Fibroblast of the aortic adventitia (primary cell): ENCODE measurements at regions not wholly inside any gene's neighbourhood (a gene's known extent, or its start where the extent isn't known, plus 50 kb on each side); places are given as distances from the start of the nearest gene placed in this dataset.
"Not testable (repeated sequence)": the region's sequence is repeated elsewhere in the genome, so short reads cannot be mapped to it uniquely, and the experiment has no call there.

Experiments
- DNase-seq: peaks from one replicate; pipeline ENCODE4 v3.0.0-alpha.2; 2010; ENCODE audit warnings: low read depth
- H3K4me3 ChIP-seq: 2 replicates; pipeline ENCODE4 v1.5.1; 2011; ENCODE audit warnings: low read depth, mild to moderate bottlenecking, control low read depth, low read length, moderate library complexity
- TF ChIP-seq, protein P1 (sequence below): IDR thresholded peaks from 2 replicates; pipeline ENCODE4 v1.5.1; 2011; ENCODE audit warnings: mild to moderate bottlenecking, low read length, control low read depth, inconsistent platforms; ENCODE audit not compliant: insufficient read depth

DNA sequence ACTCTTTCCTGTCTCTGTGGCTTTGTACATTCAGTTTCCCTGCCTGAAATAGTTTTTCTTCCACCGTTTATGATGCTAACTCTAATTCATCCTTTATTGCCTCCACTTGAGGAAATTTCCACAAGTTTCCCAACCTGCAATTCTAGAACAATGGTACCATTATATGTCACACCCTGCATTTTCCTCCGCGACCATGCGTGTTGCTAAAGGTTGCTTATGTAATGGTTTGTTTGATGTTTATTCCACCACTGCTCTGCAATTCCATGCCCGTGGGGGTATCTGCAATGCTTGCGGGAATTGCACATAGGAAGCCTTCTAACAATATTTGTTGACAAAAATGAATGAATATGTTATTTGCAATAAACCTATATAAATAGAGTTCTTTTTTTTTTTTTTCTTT lies 69.5 kb upstream of the ST8SIA6 start:
- H3K4me3 ChIP-seq: no peak overlapping the region
- TF ChIP-seq, protein P1, sequence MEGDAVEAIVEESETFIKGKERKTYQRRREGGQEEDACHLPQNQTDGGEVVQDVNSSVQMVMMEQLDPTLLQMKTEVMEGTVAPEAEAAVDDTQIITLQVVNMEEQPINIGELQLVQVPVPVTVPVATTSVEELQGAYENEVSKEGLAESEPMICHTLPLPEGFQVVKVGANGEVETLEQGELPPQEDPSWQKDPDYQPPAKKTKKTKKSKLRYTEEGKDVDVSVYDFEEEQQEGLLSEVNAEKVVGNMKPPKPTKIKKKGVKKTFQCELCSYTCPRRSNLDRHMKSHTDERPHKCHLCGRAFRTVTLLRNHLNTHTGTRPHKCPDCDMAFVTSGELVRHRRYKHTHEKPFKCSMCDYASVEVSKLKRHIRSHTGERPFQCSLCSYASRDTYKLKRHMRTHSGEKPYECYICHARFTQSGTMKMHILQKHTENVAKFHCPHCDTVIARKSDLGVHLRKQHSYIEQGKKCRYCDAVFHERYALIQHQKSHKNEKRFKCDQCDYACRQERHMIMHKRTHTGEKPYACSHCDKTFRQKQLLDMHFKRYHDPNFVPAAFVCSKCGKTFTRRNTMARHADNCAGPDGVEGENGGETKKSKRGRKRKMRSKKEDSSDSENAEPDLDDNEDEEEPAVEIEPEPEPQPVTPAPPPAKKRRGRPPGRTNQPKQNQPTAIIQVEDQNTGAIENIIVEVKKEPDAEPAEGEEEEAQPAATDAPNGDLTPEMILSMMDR: no peak
- DNase-seq: no peak

DNA sequence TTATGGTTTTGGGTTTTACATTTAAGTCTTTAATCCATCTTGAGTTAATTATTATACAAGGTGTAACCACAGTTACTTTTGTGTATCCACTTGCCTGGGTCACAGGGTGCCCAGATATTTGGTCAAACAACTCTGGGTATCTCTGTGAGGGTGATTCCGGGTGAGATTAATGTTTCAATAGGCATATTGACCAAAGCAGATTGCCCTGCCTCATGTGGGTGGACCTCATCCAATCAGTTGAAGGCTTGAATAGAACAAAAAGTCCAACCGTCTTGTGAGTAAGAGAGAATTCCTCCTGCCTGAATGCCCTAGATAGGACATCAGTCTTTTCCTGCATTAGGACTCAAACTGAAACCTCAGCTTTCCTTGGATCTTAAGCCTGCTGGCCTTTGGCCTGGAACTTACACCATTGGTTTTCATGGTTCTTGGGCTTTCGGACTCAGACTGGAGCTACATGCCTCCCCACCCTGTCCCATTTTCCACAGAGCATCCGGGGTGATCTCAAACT lies 68.9 kb upstream of the ST8SIA6 start:
- no peak overlapping the region for H3K4me3 ChIP-seq
- TF ChIP-seq, protein P1: no peak
- DNase-seq: no peak

DNA sequence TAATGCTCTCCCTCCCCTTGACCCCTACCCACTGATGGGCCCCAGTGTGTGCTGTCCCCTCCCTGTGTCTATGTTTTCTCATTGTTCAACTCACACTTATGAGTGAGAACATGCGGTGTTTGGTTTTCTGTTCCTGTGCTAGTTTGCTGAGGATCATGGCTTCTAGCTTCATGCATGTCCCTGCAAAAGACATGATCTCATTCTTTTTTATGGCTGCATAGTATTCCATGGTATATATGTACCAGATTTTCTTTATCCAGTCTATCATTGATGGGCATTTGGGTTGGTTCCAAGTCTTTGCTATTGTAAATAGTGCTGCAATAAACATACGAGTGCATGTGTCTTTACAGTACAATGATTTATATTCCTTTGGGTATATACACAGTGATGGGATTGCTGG lies 67.9 kb upstream of the ST8SIA6 start:
- DNase-seq, H3K4me3 ChIP-seq: not testable (repeated sequence)

DNA sequence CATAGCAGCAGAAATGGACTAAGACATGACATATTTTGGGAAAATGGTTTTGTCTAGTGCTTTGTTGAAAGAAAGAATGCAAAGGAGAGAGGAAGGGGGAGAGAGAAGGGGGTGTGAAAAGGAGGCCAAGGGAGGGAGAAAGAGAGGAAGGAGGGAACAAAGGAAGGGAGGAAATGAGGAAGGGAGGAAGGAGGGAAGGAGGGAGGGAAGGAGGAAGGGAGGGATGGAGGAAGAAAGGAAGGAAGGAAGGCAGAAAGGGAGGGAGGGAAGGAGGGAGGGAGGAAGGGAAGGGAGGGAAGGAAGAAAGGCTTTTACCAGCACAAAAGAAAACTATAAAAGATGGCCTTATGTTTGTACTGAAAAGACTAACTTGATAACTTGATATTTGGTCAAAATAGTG lies 65.1 kb upstream of the ST8SIA6 start:
- TF ChIP-seq, protein P1: no peak
- H3K4me3 ChIP-seq: no peak overlapping the region
- no peak for DNase-seq

DNA sequence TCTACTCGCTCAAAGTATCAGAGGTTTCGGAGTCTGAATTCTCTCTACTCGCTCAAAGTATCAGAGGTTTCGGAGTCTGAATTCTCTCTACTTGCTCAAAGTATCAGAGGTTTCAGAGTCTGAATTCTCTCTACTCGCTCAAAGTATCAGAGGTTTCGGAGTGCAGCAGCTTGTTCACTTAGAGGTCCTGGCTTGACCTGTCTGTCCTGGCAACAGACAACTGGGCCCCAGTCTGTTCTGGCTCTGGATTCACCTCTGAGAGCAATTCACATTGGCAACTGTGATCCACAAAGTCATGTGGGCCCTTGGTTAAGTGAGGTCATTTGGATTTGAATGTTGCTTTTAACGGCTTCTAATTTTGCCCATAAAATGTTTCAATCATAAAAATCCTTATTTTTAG lies 63.9 kb upstream of the ST8SIA6 start:
- TF ChIP-seq, protein P1: no peak
- no peak overlapping the region for H3K4me3 ChIP-seq
- DNase-seq: no peak

DNA sequence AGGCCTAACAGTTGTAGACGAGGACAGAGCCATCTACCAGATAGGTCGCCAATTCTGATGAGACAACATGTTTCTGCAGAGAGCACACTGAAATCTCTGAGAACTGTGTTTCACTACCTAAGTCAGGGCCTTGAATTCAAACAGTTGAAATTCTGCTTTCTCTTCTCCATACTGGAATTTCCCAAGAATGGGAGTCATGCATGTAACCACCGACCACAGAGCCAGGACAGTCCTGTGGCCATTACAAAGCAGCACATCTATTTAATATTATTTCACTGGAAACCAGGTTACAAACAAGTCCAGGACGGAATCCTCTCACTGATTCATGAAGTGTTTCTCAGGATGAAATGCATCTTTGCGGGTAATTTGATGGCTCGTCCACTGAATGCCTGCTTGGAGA lies 62.0 kb upstream of the ST8SIA6 start:
- TF ChIP-seq, protein P1: no peak
- H3K4me3 ChIP-seq: no peak overlapping the region
- no peak for DNase-seq

DNA sequence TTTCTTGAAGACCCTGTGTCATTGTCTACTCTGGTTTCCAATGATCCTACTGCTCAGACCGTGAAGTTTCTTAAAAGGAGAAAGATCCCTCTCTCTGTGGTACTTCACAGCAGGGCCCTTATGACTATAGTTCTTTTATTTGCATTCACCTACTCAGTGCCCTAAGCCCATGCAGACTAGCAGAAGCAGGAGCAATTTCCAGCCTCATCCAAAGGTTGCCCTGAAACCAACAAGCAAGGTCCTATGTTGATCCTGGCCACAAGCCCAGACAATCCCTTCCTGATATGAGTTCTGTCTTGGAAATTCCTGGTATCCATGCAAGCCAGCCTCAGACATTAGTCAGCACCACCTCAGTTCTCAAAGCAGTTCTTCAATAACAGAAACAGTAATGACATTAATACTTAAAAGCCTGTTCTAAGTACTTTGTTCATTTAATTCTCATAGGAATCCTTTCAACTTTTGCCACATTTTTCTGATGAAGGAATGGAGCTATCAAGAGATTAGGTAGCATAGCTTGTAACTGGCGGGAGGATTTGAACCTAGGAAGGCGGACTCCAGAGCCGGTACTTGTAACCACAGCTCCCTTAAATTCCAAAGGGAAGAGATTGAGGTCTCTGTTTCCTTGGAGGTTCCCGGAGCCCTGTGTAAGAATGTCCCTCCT lies 58.1 kb upstream of the ST8SIA6 start:
- TF ChIP-seq, protein P1: no peak
- peak; percentile 97 for DNase-seq
- H3K4me3 ChIP-seq: no peak overlapping the region
